GM19468 (cell line): ENCODE measurements at regions not wholly inside any gene's neighbourhood (a gene's known extent, or its start where the extent isn't known, plus 50 kb on each side); places are given as distances from the start of the nearest gene placed in this dataset.

Source experiments
- ATAC-seq: cut with Tn5 transposase; IDR thresholded peaks from one replicate; pipeline ENCODE4 v1.9.1; 2021; ENCODE audit warnings: mild to moderate bottlenecking, moderate library complexity, moderate number of reproducible peaks; ENCODE audit not compliant: unreplicated experiment; ENCODE audit errors: extremely low read depth

GRCh38 chr7:41256186-41256945 is 446.5 kb downstream of the INHBA start:
- ATAC-seq, result no peak

- no peak for ATAC-seq
Measured at GRCh38 chr7:41255716-41256115, 447.2 kb downstream of the INHBA start.

- no peak for ATAC-seq
Measured at GRCh38 chr7:41255113-41255512, 447.8 kb downstream of the INHBA start.

GRCh38 chr7:41252957-41253356 is 449.9 kb downstream of the INHBA start:
- no peak for ATAC-seq

- ATAC-seq, result no peak
Measured at GRCh38 chr7:41252551-41252950, 450.3 kb downstream of the INHBA start.

GRCh38 chr7:41247143-41247865 is 455.6 kb downstream of the INHBA start:
- no peak for ATAC-seq

- no peak for ATAC-seq
Measured at GRCh38 chr7:41245916-41246315, 457.0 kb downstream of the INHBA start.

- ATAC-seq, result no peak
Measured at GRCh38 chr7:41244246-41244645, 458.6 kb downstream of the INHBA start.

GRCh38 chr7:41241641-41242040 is 461.2 kb downstream of the INHBA start:
- no peak for ATAC-seq

GRCh38 chr7:41239596-41239995 is 463.3 kb downstream of the INHBA start:
- no peak for ATAC-seq

GRCh38 chr7:41238851-41239331 is 464.0 kb downstream of the INHBA start:
- no peak for ATAC-seq

GRCh38 chr7:41237956-41238355 is 464.9 kb downstream of the INHBA start:
- ATAC-seq, result no peak

GRCh38 chr7:41232086-41232485 is 470.8 kb downstream of the INHBA start:
- no peak for ATAC-seq

- ATAC-seq, result no peak
Measured at GRCh38 chr7:41224063-41224763, 478.7 kb downstream of the INHBA start.

- no peak for ATAC-seq
Measured at GRCh38 chr7:41222746-41223145, 480.1 kb downstream of the INHBA start.

- no peak for ATAC-seq
Measured at GRCh38 chr7:41220266-41220665, 482.6 kb downstream of the INHBA start.

GRCh38 chr7:41219276-41219675 is 483.6 kb downstream of the INHBA start:
- ATAC-seq, result no peak

GRCh38 chr7:41217306-41217705 is 485.6 kb downstream of the INHBA start:
- ATAC-seq, result no peak

- ATAC-seq, result no peak
Measured at GRCh38 chr7:41207141-41207540, 495.7 kb downstream of the INHBA start.

- ATAC-seq, result no peak
Measured at GRCh38 chr7:41206267-41206666, 496.6 kb downstream of the INHBA start.

GRCh38 chr7:41205600-41205999 is 497.3 kb downstream of the INHBA start:
- peak; percentile 38 for ATAC-seq
